Inferior parietal cortex (tissue), 1 donor: ENCODE measurements at regions not wholly inside any gene's neighbourhood (a gene's known extent, or its start where the extent isn't known, plus 50 kb on each side); places are given as distances from the start of the nearest gene placed in this dataset.

Source experiments
- DNase-seq: peaks from one replicate; pipeline ENCODE4 v3.0.0-alpha.2; 2016; ENCODE audit errors: extremely low spot score

GRCh38 chr2:64283641-64284361 lies 139.6 kb upstream of the PELI1 start:
- DNase-seq = no peak

- no peak for DNase-seq
Observed at GRCh38 chr2:64284751-64285150, 140.5 kb upstream of the PELI1 start.

GRCh38 chr2:64287202-64287740 lies 143.1 kb upstream of the PELI1 start:
- DNase-seq = no peak

GRCh38 chr2:64288321-64289193 lies 144.3 kb upstream of the PELI1 start:
- no peak for DNase-seq

- no peak for DNase-seq
Observed at GRCh38 chr2:64289251-64289650, 145.0 kb upstream of the PELI1 start.

GRCh38 chr2:64289737-64290136 lies 145.5 kb upstream of the PELI1 start:
- no peak for DNase-seq

GRCh38 chr2:64291181-64291580 lies 147.0 kb upstream of the PELI1 start:
- no peak for DNase-seq

GRCh38 chr2:64295326-64296139 lies 151.3 kb upstream of the PELI1 start:
- no peak for DNase-seq

- DNase-seq = peak; percentile 70
Observed at GRCh38 chr2:64296140-64296480, 151.9 kb upstream of the PELI1 start.

GRCh38 chr2:64296695-64297346 lies 152.6 kb upstream of the PELI1 start:
- no peak for DNase-seq

- no peak for DNase-seq
Observed at GRCh38 chr2:64298161-64298560, 153.9 kb upstream of the PELI1 start.

- DNase-seq = no peak
Observed at GRCh38 chr2:64300066-64300465, 153.9 kb upstream of the LGALSL start.

GRCh38 chr2:64303250-64303649 lies 150.7 kb upstream of the LGALSL start:
- DNase-seq = no peak

GRCh38 chr2:64307421-64307820 lies 146.5 kb upstream of the LGALSL start:
- no peak for DNase-seq

GRCh38 chr2:64311191-64311910 lies 142.6 kb upstream of the LGALSL start:
- DNase-seq = no peak

GRCh38 chr2:64311948-64312621 lies 141.9 kb upstream of the LGALSL start:
- DNase-seq = peak; percentile 86

- DNase-seq = no peak
Observed at GRCh38 chr2:64312622-64313397, 141.2 kb upstream of the LGALSL start.

GRCh38 chr2:64313398-64313723 lies 140.6 kb upstream of the LGALSL start:
- DNase-seq = no peak

GRCh38 chr2:64315291-64315960 lies 138.5 kb upstream of the LGALSL start:
- DNase-seq = no peak
